Brain microvascular endothelial cell (primary cell): ENCODE measurements at regions not wholly inside any gene's neighbourhood (a gene's known extent, or its start where the extent isn't known, plus 50 kb on each side); places are given as distances from the start of the nearest gene placed in this dataset.

Experiments used
- DNase-seq: peaks from one replicate; pipeline ENCODE4 v3.0.0-alpha.2; 2020
- H3K27ac ChIP-seq: fragments of 250-450 bp; sonication (Bioruptor Pico); 2 replicates; pipeline ENCODE4 v1.5.1; 2020; ENCODE audit warnings: mild to moderate bottlenecking, moderate library complexity
- H3K27me3 ChIP-seq: fragments of 250-450 bp; sonication (Bioruptor Pico); replicated peaks from 2 replicates; pipeline ENCODE4 v1.5.1; 2020; ENCODE audit warnings: mild to moderate bottlenecking
- H3K36me3 ChIP-seq: fragments of 250-450 bp; sonication (Bioruptor Pico); replicated peaks from 2 replicates; pipeline ENCODE4 v1.5.1; 2020; ENCODE audit warnings: mild to moderate bottlenecking
- H3K4me3 ChIP-seq: 2 replicates; pipeline ENCODE4 v1.5.1; 2011; ENCODE audit warnings: low read depth, mild to moderate bottlenecking, control low read depth, low read length, moderate library complexity
- CTCF ChIP-seq: IDR thresholded peaks from 2 replicates; pipeline ENCODE4 v1.5.1; 2011; ENCODE audit warnings: low read depth, mild to moderate bottlenecking, moderate library complexity, low read length, control low read depth, inconsistent platforms; ENCODE audit errors: missing control alignments
- in situ Hi-C: cut with HindIII; loops from 2 replicates; pipeline ENCODE4 v1.10.0; 2017; ENCODE audit warnings: low sequenced_read_pairs, low pct_ligation_motif_present

GRCh38 chr6:115287467-115287866 is 773.2 kb downstream of the FRK start:
- Histone ChIP-seq H3K27ac (no peak overlapping the region), H3K36me3 (no peaks in the 10 kb centered on the region), H3K4me3 (no peak overlapping the region), H3K27me3 (no peaks in the 10 kb centered on the region)
- no peak for TF ChIP-seq CTCF
- in situ Hi-C loops = no loop called here
- DNase-seq = no peak

- Histone ChIP-seq H3K27ac (no peak overlapping the region), H3K27me3 (no peaks in the 10 kb centered on the region), H3K36me3 (no peaks in the 10 kb centered on the region), H3K4me3 (no peak overlapping the region)
- no peak for DNase-seq
- in situ Hi-C loops = no loop called here
- TF ChIP-seq CTCF = no peak
Measured at GRCh38 chr6:115276881-115277565, 783.7 kb downstream of the FRK start.

- Histone ChIP-seq H3K27me3 (no peaks in the 10 kb centered on the region), H3K36me3 (no peaks in the 10 kb centered on the region), H3K4me3 (no peak overlapping the region), H3K27ac (no peak overlapping the region)
- no peak for TF ChIP-seq CTCF
- no peak for DNase-seq
- in situ Hi-C loops = no loop called here
Measured at GRCh38 chr6:115272311-115272710, 788.4 kb downstream of the FRK start.

GRCh38 chr6:115271434-115271833 is 789.3 kb downstream of the FRK start:
- no peak for TF ChIP-seq CTCF
- DNase-seq = no peak
- in situ Hi-C loops = no loop called here
- Histone ChIP-seq H3K36me3 (no peaks in the 10 kb centered on the region), H3K4me3 (no peak overlapping the region), H3K27me3 (no peaks in the 10 kb centered on the region), H3K27ac (no peak overlapping the region)

- H3K27me3 ChIP-seq = no peaks in the 10 kb centered on the region
- no peak overlapping the region for H3K27ac ChIP-seq
- DNase-seq = no peak
- no peaks in the 10 kb centered on the region for H3K36me3 ChIP-seq
- no peak overlapping the region for H3K4me3 ChIP-seq
- in situ Hi-C loops = no loop called here
- no peak for TF ChIP-seq CTCF
Measured at GRCh38 chr6:115270953-115271352, 789.7 kb downstream of the FRK start.

GRCh38 chr6:115241373-115241772 is 819.3 kb downstream of the FRK start:
- H3K27me3 ChIP-seq = no peaks in the 10 kb centered on the region
- no peaks in the 10 kb centered on the region for H3K36me3 ChIP-seq
- no peak for DNase-seq
- TF ChIP-seq CTCF = no peak
- H3K27ac ChIP-seq = no peak overlapping the region
- no peak overlapping the region for H3K4me3 ChIP-seq
- in situ Hi-C loops = no loop called here
